H9 (cell line): ENCODE measurements at regions not wholly inside any gene's neighbourhood (a gene's known extent, or its start where the extent isn't known, plus 50 kb on each side); places are given as distances from the start of the nearest gene placed in this dataset.

ENCODE experiments used
- DNase-seq: peaks from one replicate; pipeline ENCODE4 v3.0.0-alpha.2; 2017
- H2AFZ ChIP-seq: one replicate; pipeline ENCODE4 v1.6.1; 2013; ENCODE audit warnings: mild to moderate bottlenecking, low read length, control low read depth, moderate library complexity
- H2AK5ac ChIP-seq: 2 replicates; pipeline ENCODE4 v1.6.1; 2013; ENCODE audit warnings: low read length, control low read depth, mixed read lengths; ENCODE audit not compliant: insufficient read length
- H2BK120ac ChIP-seq: one replicate; pipeline ENCODE4 v1.6.1; 2013; ENCODE audit warnings: low read depth, mild to moderate bottlenecking, low read length, control low read depth, inconsistent platforms; ENCODE audit not compliant: poor library complexity, severe bottlenecking
- H2BK12ac ChIP-seq: 2 replicates; pipeline ENCODE4 v1.6.1; 2013; ENCODE audit warnings: low read length, control low read depth, mixed read lengths, low read depth; ENCODE audit not compliant: insufficient read length
- H2BK15ac ChIP-seq: 2 replicates; pipeline ENCODE4 v1.6.1; 2013; ENCODE audit warnings: low read depth, low read length, control low read depth
- H2BK20ac ChIP-seq: one replicate; pipeline ENCODE4 v1.6.1; 2013; ENCODE audit warnings: low read depth, mild to moderate bottlenecking, low read length, control low read depth, inconsistent platforms; ENCODE audit not compliant: poor library complexity, severe bottlenecking
- H2BK5ac ChIP-seq: 2 replicates; pipeline ENCODE4 v1.6.1; 2013; ENCODE audit warnings: low read length, control low read depth, mixed read lengths; ENCODE audit not compliant: insufficient read length
- H3K14ac ChIP-seq: 2 replicates; pipeline ENCODE4 v1.6.1; 2013; ENCODE audit warnings: low read length, control low read depth; ENCODE audit not compliant: insufficient read depth
- H3K18ac ChIP-seq: 2 replicates; pipeline ENCODE4 v1.6.1; 2013; ENCODE audit warnings: low read depth, mild to moderate bottlenecking, mixed read lengths, low read length, control low read depth; ENCODE audit not compliant: insufficient read length
- H3K23ac ChIP-seq: 2 replicates; pipeline ENCODE4 v1.6.1; 2013; ENCODE audit warnings: low read length, control low read depth, mixed read lengths, low read depth; ENCODE audit not compliant: insufficient read length
- H3K23me2 ChIP-seq: 2 replicates; pipeline ENCODE4 v1.6.1; 2013; ENCODE audit warnings: low read depth, mild to moderate bottlenecking, mixed read lengths, low read length, control low read depth; ENCODE audit not compliant: insufficient read length, poor library complexity, severe bottlenecking
- H3K27ac ChIP-seq: 2 replicates; pipeline ENCODE4 v1.5.1; 2013; ENCODE audit warnings: low read length, control low read depth, mixed read lengths, low read depth; ENCODE audit not compliant: insufficient read length
- H3K27me3 ChIP-seq: 2 replicates; pipeline ENCODE4 v1.6.1; 2013; ENCODE audit warnings: low read length, control low read depth, inconsistent platforms; ENCODE audit not compliant: insufficient read depth
- H3K4ac ChIP-seq: 2 replicates; pipeline ENCODE4 v1.6.1; 2013; ENCODE audit warnings: low read depth, mild to moderate bottlenecking, control low read depth, inconsistent platforms, low read length, moderate library complexity
- H3K4me1 ChIP-seq: 2 replicates; pipeline ENCODE4 v1.6.1; 2013; ENCODE audit warnings: low read length, control low read depth, inconsistent platforms; ENCODE audit not compliant: insufficient read depth
- H3K4me2 ChIP-seq: 2 replicates; pipeline ENCODE4 v1.6.1; 2013; ENCODE audit warnings: low read length, control low read depth, mixed read lengths; ENCODE audit not compliant: insufficient read length, insufficient read depth
- H3K56ac ChIP-seq: 2 replicates; pipeline ENCODE4 v1.6.1; 2013; ENCODE audit warnings: low read depth, mild to moderate bottlenecking, mixed read lengths, low read length, control low read depth; ENCODE audit not compliant: insufficient read length
- H3K79me1 ChIP-seq: 2 replicates; pipeline ENCODE4 v1.6.1; 2013; ENCODE audit warnings: low read depth, mild to moderate bottlenecking, moderate library complexity, low read length, control low read depth, inconsistent platforms; ENCODE audit not compliant: insufficient read depth, poor library complexity, severe bottlenecking
- H3K79me2 ChIP-seq: 2 replicates; pipeline ENCODE4 v1.6.1; 2013; ENCODE audit warnings: low read length, control low read depth, inconsistent platforms; ENCODE audit not compliant: insufficient read depth
- H3K9ac ChIP-seq: 2 replicates; pipeline ENCODE4 v1.6.1; 2013; ENCODE audit warnings: low read length, control low read depth, mixed read lengths; ENCODE audit not compliant: insufficient read length; ENCODE audit errors: extremely low read depth
- H3K9me3 ChIP-seq: one replicate; pipeline ENCODE4 v1.6.1; 2013; ENCODE audit warnings: low read depth, low read length, inconsistent platforms; ENCODE audit not compliant: control insufficient read depth
- H3T11ph ChIP-seq: one replicate; pipeline ENCODE4 v1.6.1; 2013; ENCODE audit warnings: mild to moderate bottlenecking, low read length, control low read depth, inconsistent platforms
- H4K20me1 ChIP-seq: one replicate; pipeline ENCODE4 v1.6.1; 2013; ENCODE audit not compliant: control insufficient read depth, insufficient read length, insufficient read depth
- H4K5ac ChIP-seq: 2 replicates; pipeline ENCODE4 v1.6.1; 2013; ENCODE audit warnings: low read depth, mild to moderate bottlenecking, mixed read lengths, low read length, control low read depth; ENCODE audit not compliant: insufficient read length
- H4K8ac ChIP-seq: replicated peaks from 2 replicates; pipeline ENCODE4 v1.6.1; 2013; ENCODE audit warnings: low read length, control low read depth, mixed read lengths, low read depth; ENCODE audit not compliant: insufficient read length
- H4K91ac ChIP-seq: 2 replicates; pipeline ENCODE4 v1.6.1; 2013; ENCODE audit warnings: low read depth, mild to moderate bottlenecking, moderate library complexity, mixed read lengths, low read length, control low read depth; ENCODE audit not compliant: insufficient read length
- H3K27ac Mint-ChIP-seq, 3 experiments: 2 replicates in 2 of 3; 3 replicates in 1 of 3; pipeline ENCODE4 v1.8.0; 2020 to 2021; ENCODE audit warnings: mixed read lengths in 3 of 3, mild to moderate bottlenecking in 1 of 3, moderate library complexity in 1 of 3
- H3K27me3 Mint-ChIP-seq: 2 replicates; pipeline ENCODE4 v1.8.0; 2021; ENCODE audit warnings: low read depth, mild to moderate bottlenecking, moderate library complexity, mixed read lengths
- H3K36me3 Mint-ChIP-seq, 3 experiments: 2 replicates in 2 of 3; 3 replicates in 1 of 3; pipeline ENCODE4 v1.8.0; 2020 to 2021; ENCODE audit warnings: low read depth in 3 of 3, mixed read lengths in 3 of 3; ENCODE audit not compliant: insufficient read depth in 1 of 3
- H3K4me1 Mint-ChIP-seq, 2 experiments: 2 replicates each; pipeline ENCODE4 v1.8.0; 2020; ENCODE audit warnings: mixed read lengths in 2 of 2
- H3K4me3 Mint-ChIP-seq, 2 experiments: 2 replicates in 1 of 2; 3 replicates in 1 of 2; pipeline ENCODE4 v1.8.0; 2020 to 2021; ENCODE audit warnings: mild to moderate bottlenecking in 2 of 2, mixed read lengths in 2 of 2, moderate library complexity in 1 of 2
- H3K9me3 Mint-ChIP-seq, 2 experiments: 2 replicates in 1 of 2; 3 replicates in 1 of 2; pipeline ENCODE4 v1.8.0; 2020; ENCODE audit warnings: mild to moderate bottlenecking in 2 of 2, mixed read lengths in 2 of 2, moderate library complexity in 1 of 2
- WGBS: extraction: QIAGEN DNeasy Blood & Tissue Kit; methylation state at CpG from one replicate; pipeline ENCODE4 v1.1.7; 2013; ENCODE audit warnings: missing lambda C conversion rate, low lambda C conversion rate, mixed read lengths; ENCODE audit not compliant: insufficient read length; ENCODE audit errors: extremely low coverage; 5-methylcytosine and 5-hydroxymethylcytosine counted together
- TF ChIP-seq, protein P1 (sequence below): fragments of 200-600 bp; sonication (generic); conservative IDR thresholded peaks from 3 replicates; pipeline ENCODE4 v1.8.0; 2021; ENCODE audit warnings: antibody characterized with exemption, mild to moderate bottlenecking

- WGBS, result no CpG with 5 or more reads among the region's 2 CpGs
- no peak overlapping the region for H3T11ph ChIP-seq
- peaks cover 23 to 26% of the 10 kb centered on the region in 2 experiments for H3K4me1 Mint-ChIP-seq
These were observed 122.1 kb upstream of the LRIG1 start for GRCh38 chr3:66622756-66623457.

More at GRCh38 chr3:66622756-66623457, 122.1 kb upstream of the LRIG1 start:
- Mint-ChIP-seq H3K4me3 (no peak overlapping the region), H3K27me3 (no peaks in the 10 kb centered on the region), H3K9me3 (no peaks in the 10 kb centered on the region), H3K27ac (no peak overlapping the region), H3K36me3 (no peaks in the 10 kb centered on the region)
- H3K9me3 ChIP-seq, result no peaks in the 10 kb centered on the region
- TF ChIP-seq, protein P1, sequence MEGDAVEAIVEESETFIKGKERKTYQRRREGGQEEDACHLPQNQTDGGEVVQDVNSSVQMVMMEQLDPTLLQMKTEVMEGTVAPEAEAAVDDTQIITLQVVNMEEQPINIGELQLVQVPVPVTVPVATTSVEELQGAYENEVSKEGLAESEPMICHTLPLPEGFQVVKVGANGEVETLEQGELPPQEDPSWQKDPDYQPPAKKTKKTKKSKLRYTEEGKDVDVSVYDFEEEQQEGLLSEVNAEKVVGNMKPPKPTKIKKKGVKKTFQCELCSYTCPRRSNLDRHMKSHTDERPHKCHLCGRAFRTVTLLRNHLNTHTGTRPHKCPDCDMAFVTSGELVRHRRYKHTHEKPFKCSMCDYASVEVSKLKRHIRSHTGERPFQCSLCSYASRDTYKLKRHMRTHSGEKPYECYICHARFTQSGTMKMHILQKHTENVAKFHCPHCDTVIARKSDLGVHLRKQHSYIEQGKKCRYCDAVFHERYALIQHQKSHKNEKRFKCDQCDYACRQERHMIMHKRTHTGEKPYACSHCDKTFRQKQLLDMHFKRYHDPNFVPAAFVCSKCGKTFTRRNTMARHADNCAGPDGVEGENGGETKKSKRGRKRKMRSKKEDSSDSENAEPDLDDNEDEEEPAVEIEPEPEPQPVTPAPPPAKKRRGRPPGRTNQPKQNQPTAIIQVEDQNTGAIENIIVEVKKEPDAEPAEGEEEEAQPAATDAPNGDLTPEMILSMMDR, result no peak
- H2BK12ac ChIP-seq, result no peak overlapping the region
- no peak overlapping the region for H2AFZ ChIP-seq
- no peak overlapping the region for H3K9ac ChIP-seq
- DNase-seq, result no peak
- H3K56ac ChIP-seq, result no peak overlapping the region
- no peaks in the 10 kb centered on the region for H3K79me2 ChIP-seq
- no peak overlapping the region for H4K5ac ChIP-seq
- no peak overlapping the region for H4K91ac ChIP-seq
- H3K4ac ChIP-seq, result no peak overlapping the region
- H3K23ac ChIP-seq, result no peak overlapping the region
- H3K23me2 ChIP-seq, result no peaks in the 10 kb centered on the region
- no peak overlapping the region for H2AK5ac ChIP-seq
- H2BK15ac ChIP-seq, result no peak overlapping the region
- H3K27ac ChIP-seq, result no peak overlapping the region
- no peaks in the 10 kb centered on the region for H4K20me1 ChIP-seq
- no peak overlapping the region for H3K14ac ChIP-seq
- no peak overlapping the region for H2BK20ac ChIP-seq
- no peak overlapping the region for H4K8ac ChIP-seq
- no peak overlapping the region for H3K4me2 ChIP-seq
- no peaks in the 10 kb centered on the region for H3K27me3 ChIP-seq
- peaks cover 3% of the 10 kb centered on the region; the same call in 1 of the 2 replicates for H3K4me1 ChIP-seq
- no peak overlapping the region for H2BK120ac ChIP-seq
- H3K79me1 ChIP-seq, result no peaks in the 10 kb centered on the region
- no peak overlapping the region for H3K18ac ChIP-seq
- no peak overlapping the region for H2BK5ac ChIP-seq
